ENCODE measurements at regions not wholly inside any gene's neighbourhood (a gene's known extent, or its start where the extent isn't known, plus 50 kb on each side); places are given as distances from the start of the nearest gene placed in this dataset.
A peak's percentile ranks its signal among the peaks of the same experiment; 100 is the strongest.
"Not testable (repeated sequence)": the region's sequence is repeated elsewhere in the genome, so short reads cannot be mapped to it uniquely, and the experiment has no call there.

- H3K27ac ChIP-seq, result peak overlapping the region; percentile 95
- H3K4me3 ChIP-seq (ENCODE audit: low read depth, low read length), result no peak overlapping the region
- peak; percentile 27 for DNase-seq
- no peak for TF ChIP-seq CTCF (IDR thresholded peaks at IDR 0.05; ENCODE audit: low read depth, low read length, missing control alignments)
- H3K36me3 ChIP-seq (replicated peaks), result no peaks in the 10 kb centered on the region
- H3K27me3 ChIP-seq (replicated peaks), result no peaks in the 10 kb centered on the region
- in situ Hi-C loops (cut with HindIII; ENCODE audit: low pct_ligation_motif_present, low sequenced_read_pairs), result no loop called here
These were observed 55.3 kb upstream of the CEP85L start for GRCh38 chr6:118706702-118707101.

GRCh38 chr6:118705544-118706491 lies 54.4 kb upstream of the CEP85L start:
- peak overlapping the region; percentile 35 for H3K4me3 ChIP-seq (ENCODE audit: low read depth, low read length)
- no peaks in the 10 kb centered on the region for H3K27me3 ChIP-seq (replicated peaks)
- no peaks in the 10 kb centered on the region for H3K36me3 ChIP-seq (replicated peaks)
- DNase-seq, result peak; percentile 67
- in situ Hi-C loops (cut with HindIII; ENCODE audit: low pct_ligation_motif_present, low sequenced_read_pairs), result no loop called here
- peak overlapping the region; percentile 95 for H3K27ac ChIP-seq
- TF ChIP-seq CTCF (IDR thresholded peaks at IDR 0.05; ENCODE audit: low read depth, low read length, missing control alignments), result no peak

DNA sequence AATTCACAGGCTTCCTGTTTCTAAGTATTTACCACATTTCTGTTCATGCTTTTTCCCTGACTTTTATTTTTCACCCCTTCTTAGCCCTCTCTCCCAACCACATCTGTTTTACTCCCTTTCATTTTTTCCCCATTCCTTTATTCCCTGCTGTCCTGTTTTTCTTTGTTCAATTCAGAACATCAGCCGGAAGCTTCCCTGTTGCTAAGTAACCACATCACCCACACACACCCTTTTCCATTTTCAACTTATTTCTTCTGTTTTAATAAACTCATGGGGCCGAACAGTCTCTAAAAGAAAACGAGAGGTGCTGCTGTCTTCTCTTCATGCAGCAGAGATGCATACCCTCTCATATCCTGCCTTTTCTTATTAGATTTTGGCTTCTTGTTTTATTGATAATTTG lies 53.5 kb upstream of the CEP85L start:
- Histone ChIP-seq H3K27ac (peak overlapping the region; percentile 95), H3K4me3 (ENCODE audit: low read depth, low read length) (no peak overlapping the region), H3K36me3 (replicated peaks) (no peaks in the 10 kb centered on the region), H3K27me3 (replicated peaks) (no peaks in the 10 kb centered on the region)
- peak; percentile 50 for DNase-seq
- in situ Hi-C loops (cut with HindIII; ENCODE audit: low pct_ligation_motif_present, low sequenced_read_pairs), result no loop called here
- no peak for TF ChIP-seq CTCF (IDR thresholded peaks at IDR 0.05; ENCODE audit: low read depth, low read length, missing control alignments)

- H3K36me3 ChIP-seq (replicated peaks); DNase-seq; H3K27me3 ChIP-seq (replicated peaks); H3K27ac ChIP-seq; H3K4me3 ChIP-seq (ENCODE audit: low read depth, low read length); in situ Hi-C loops (cut with HindIII; ENCODE audit: low pct_ligation_motif_present, low sequenced_read_pairs): not testable (repeated sequence)
These were observed 49.9 kb upstream of the CEP85L start for GRCh38 chr6:118701260-118701659.

Measured in brain microvascular endothelial cell (primary cell).